RCC 7860 (cell line): ENCODE measurements at regions not wholly inside any gene's neighbourhood (a gene's known extent, or its start where the extent isn't known, plus 50 kb on each side); places are given as distances from the start of the nearest gene placed in this dataset.

Experiments used
- DNase-seq: peaks from one replicate; pipeline ENCODE4 v3.0.0-alpha.2; 2015; ENCODE audit warnings: low spot score
- FAIRE-seq: peaks from 2 replicates; lab custom pipeline; 2012; peaks lifted over from hg19 to GRCh38; lab: Jason Lieb, UNC

GRCh38 chr10:3292636-3293035 is 120.1 kb upstream of the PITRM1 start:
- FAIRE-seq (no peak), DNase-seq (no peak)

GRCh38 chr10:3290550-3290949 is 118.0 kb upstream of the PITRM1 start:
- no peak for DNase-seq
- no peak for FAIRE-seq

- FAIRE-seq (no peak), DNase-seq (no peak)
Measured at GRCh38 chr10:3287572-3288445, 115.2 kb upstream of the PITRM1 start.

GRCh38 chr10:3282674-3283017 is 110.1 kb upstream of the PITRM1 start:
- FAIRE-seq (no peak), DNase-seq (no peak)

GRCh38 chr10:3281941-3282673 is 109.5 kb upstream of the PITRM1 start:
- DNase-seq (no peak), FAIRE-seq (no peak)

GRCh38 chr10:3278771-3279170 is 106.2 kb upstream of the PITRM1 start:
- FAIRE-seq (no peak), DNase-seq (no peak)

GRCh38 chr10:3277566-3277965 is 105.0 kb upstream of the PITRM1 start:
- DNase-seq (no peak), FAIRE-seq (no peak)

GRCh38 chr10:3274414-3274813 is 101.8 kb upstream of the PITRM1 start:
- DNase-seq (no peak), FAIRE-seq (no peak)

GRCh38 chr10:3273966-3274365 is 101.4 kb upstream of the PITRM1 start:
- FAIRE-seq (no peak), DNase-seq (no peak)

- FAIRE-seq (no peak), DNase-seq (no peak)
Measured at GRCh38 chr10:3272300-3272699, 99.7 kb upstream of the PITRM1 start.

- FAIRE-seq (no peak), DNase-seq (no peak)
Measured at GRCh38 chr10:3271354-3272115, 99.0 kb upstream of the PITRM1 start.

GRCh38 chr10:3270577-3271316 is 98.2 kb upstream of the PITRM1 start:
- no peak for DNase-seq
- FAIRE-seq = no peak

- no peak for DNase-seq
- no peak for FAIRE-seq
Measured at GRCh38 chr10:3268025-3268424, 95.4 kb upstream of the PITRM1 start.

- peak; percentile 37 for DNase-seq
- FAIRE-seq = no peak
Measured at GRCh38 chr10:3265088-3265487, 92.5 kb upstream of the PITRM1 start.

GRCh38 chr10:3264161-3264761 is 91.7 kb upstream of the PITRM1 start:
- FAIRE-seq = no peak
- no peak for DNase-seq

GRCh38 chr10:3263747-3264146 is 91.2 kb upstream of the PITRM1 start:
- FAIRE-seq = no peak
- DNase-seq = no peak

- DNase-seq (no peak), FAIRE-seq (no peak)
Measured at GRCh38 chr10:3263082-3263481, 90.5 kb upstream of the PITRM1 start.

- FAIRE-seq (no peak), DNase-seq (no peak)
Measured at GRCh38 chr10:3261921-3262320, 89.3 kb upstream of the PITRM1 start.

- FAIRE-seq (no peak), DNase-seq (no peak)
Measured at GRCh38 chr10:3260066-3260834, 87.7 kb upstream of the PITRM1 start.

GRCh38 chr10:3259499-3259898 is 86.9 kb upstream of the PITRM1 start:
- FAIRE-seq (no peak), DNase-seq (no peak)
